PC-3 (cell line): ENCODE measurements at regions not wholly inside any gene's neighbourhood (a gene's known extent, or its start where the extent isn't known, plus 50 kb on each side); places are given as distances from the start of the nearest gene placed in this dataset.

Experiments used
- ATAC-seq: fragments of 200-7000 bp; cut with Tn5 transposase; 2 replicates; pipeline ENCODE4 v1.9.1; 2020; ENCODE audit warnings: mild to moderate bottlenecking, moderate library complexity
- BruUV-seq: library from RNA; stranded (reverse); fragments of 400-500 nt; replicated peaks from 2 replicates; lab custom pipeline; 2021; lab: Mats Ljungman, UMichigan
- CTCF ChIA-PET: fragments of 300-600 bp; sonication (Branson Sonifier 250); formaldehyde crosslinking; loops from one replicate; lab custom pipeline; 2022; ENCODE audit warnings: antibody characterized with exemption; lab: Charles Lee
- POLR2A ChIA-PET: fragments of 300-600 bp; sonication (Branson Sonifier 250); formaldehyde crosslinking; loops from one replicate; lab custom pipeline; 2022; ENCODE audit warnings: antibody characterized with exemption; ENCODE audit not compliant: unreplicated experiment; lab: Charles Lee
- DNase-seq: peaks from one replicate; pipeline ENCODE4 v3.0.0-alpha.2; 2015
- H2AFZ ChIP-seq: fragments of 300-600 bp; sonication (generic); 2 replicates; pipeline ENCODE4 v1.6.0; 2016; ENCODE audit warnings: antibody characterized with exemption, low read length
- H3F3A ChIP-seq: fragments of 300-600 bp; sonication (generic); one replicate; pipeline ENCODE4 v1.6.0; 2017; ENCODE audit warnings: antibody characterized with exemption, low read length, control low read depth, mild to moderate bottlenecking; ENCODE audit not compliant: unreplicated experiment
- H3K27ac ChIP-seq: fragments of 300-600 bp; sonication (generic); 2 replicates; pipeline ENCODE4 v1.5.1; 2016; ENCODE audit warnings: mild to moderate bottlenecking, low read length
- H3K27me3 ChIP-seq: fragments of 300-600 bp; sonication (generic); 2 replicates; pipeline ENCODE4 v1.6.1; 2016; ENCODE audit warnings: low read length, mixed read lengths
- H3K36me3 ChIP-seq: fragments of 300-600 bp; sonication (generic); 2 replicates; pipeline ENCODE4 v1.6.1; 2016; ENCODE audit warnings: low read depth, mixed run types, low read length, mixed read lengths
- H3K4me1 ChIP-seq: fragments of 300-600 bp; sonication (generic); 2 replicates; pipeline ENCODE4 v1.5.1; 2016; ENCODE audit warnings: low read length; ENCODE audit not compliant: insufficient read depth
- H3K4me2 ChIP-seq: fragments of 300-600 bp; sonication (generic); 2 replicates; pipeline ENCODE4 v1.6.0; 2016; ENCODE audit warnings: low read length
- H3K4me3 ChIP-seq: fragments of 300-600 bp; sonication (generic); 2 replicates; pipeline ENCODE4 v1.5.1; 2016; ENCODE audit warnings: mild to moderate bottlenecking, low read length, mixed read lengths
- H3K79me2 ChIP-seq: fragments of 300-600 bp; sonication (generic); 2 replicates; pipeline ENCODE4 v1.6.1; 2017; ENCODE audit warnings: low read length, mixed read lengths
- H3K9ac ChIP-seq: fragments of 300-600 bp; sonication (generic); 2 replicates; pipeline ENCODE4 v1.6.0; 2016; ENCODE audit warnings: mild to moderate bottlenecking, low read length
- H3K9me2 ChIP-seq: fragments of 300-600 bp; sonication (generic); replicated peaks from 2 replicates; pipeline ENCODE4 v1.6.1; 2016; ENCODE audit warnings: mixed run types, low read length, mixed read lengths
- H3K9me3 ChIP-seq: fragments of 300-600 bp; sonication (generic); 2 replicates; pipeline ENCODE4 v1.6.1; 2016; ENCODE audit warnings: low read length, mixed read lengths
- H4K20me1 ChIP-seq: fragments of 300-600 bp; sonication (generic); 2 replicates; pipeline ENCODE4 v1.6.1; 2016; ENCODE audit warnings: low read length, mixed read lengths
- EZH2 ChIP-seq: fragments of 300-600 bp; sonication (generic); IDR thresholded peaks from one replicate; pipeline ENCODE4 v1.6.1; 2017; ENCODE audit warnings: antibody characterized with exemption, mild to moderate bottlenecking, low read length; ENCODE audit not compliant: unreplicated experiment
- EZH2phosphoT487 ChIP-seq: fragments of 300-600 bp; sonication (generic); IDR thresholded peaks from 2 replicates; pipeline ENCODE4 v1.6.1; 2018; ENCODE audit warnings: mild to moderate bottlenecking, antibody characterized with exemption, low read length, borderline replicate concordance
- intact Hi-C: fragments of 100-400 bp; cut with micrococcal nuclease; formaldehyde crosslinking; loops from 2 replicates; pipeline ENCODE4 v1.9.0; 2023
- TF ChIP-seq, protein P1 (sequence below): fragments of 300-600 bp; sonication (generic); conservative IDR thresholded peaks from 2 replicates; pipeline ENCODE4 v1.5.1; 2017; ENCODE audit warnings: antibody characterized with exemption, low read depth, mild to moderate bottlenecking, low read length

DNA sequence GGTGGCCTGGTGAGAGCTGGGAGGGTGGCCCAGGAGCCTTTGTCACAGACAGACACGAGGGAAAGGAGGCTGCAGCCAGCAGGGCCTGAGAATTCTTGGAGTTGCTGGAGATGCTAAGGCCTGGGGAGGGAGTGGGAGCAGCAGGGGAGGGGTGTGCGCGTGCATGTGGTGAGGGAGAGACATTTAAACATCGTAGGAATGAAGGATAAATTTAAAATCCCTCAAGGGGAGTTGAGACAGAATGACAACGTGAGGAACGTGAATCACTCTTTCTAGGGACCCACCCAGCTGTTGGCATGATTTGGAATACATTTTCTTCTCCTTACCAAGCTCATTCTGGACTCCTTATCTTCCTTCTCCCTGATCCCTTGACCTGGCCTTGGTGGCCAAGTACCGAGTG is 73.3 kb upstream of the CACNA1E start:
- ATAC-seq = no peak
- no peak for DNase-seq
- H3K9me3 ChIP-seq = no peaks in the 10 kb centered on the region
- ChIA-PET CTCF (no interaction called here), POLR2A (no interaction called here)
- no peak overlapping the region for H3K4me3 ChIP-seq
- no peak overlapping the region for H3K9ac ChIP-seq
- no peak overlapping the region for H3K27ac ChIP-seq
- H3K27me3 ChIP-seq = no peaks in the 10 kb centered on the region
- H3K4me2 ChIP-seq = no peak overlapping the region
- no peaks in the 10 kb centered on the region for H3K9me2 ChIP-seq
- H3K36me3 ChIP-seq = no peaks in the 10 kb centered on the region
- no TSS peak for BruUV-seq
- TF ChIP-seq, protein P1, sequence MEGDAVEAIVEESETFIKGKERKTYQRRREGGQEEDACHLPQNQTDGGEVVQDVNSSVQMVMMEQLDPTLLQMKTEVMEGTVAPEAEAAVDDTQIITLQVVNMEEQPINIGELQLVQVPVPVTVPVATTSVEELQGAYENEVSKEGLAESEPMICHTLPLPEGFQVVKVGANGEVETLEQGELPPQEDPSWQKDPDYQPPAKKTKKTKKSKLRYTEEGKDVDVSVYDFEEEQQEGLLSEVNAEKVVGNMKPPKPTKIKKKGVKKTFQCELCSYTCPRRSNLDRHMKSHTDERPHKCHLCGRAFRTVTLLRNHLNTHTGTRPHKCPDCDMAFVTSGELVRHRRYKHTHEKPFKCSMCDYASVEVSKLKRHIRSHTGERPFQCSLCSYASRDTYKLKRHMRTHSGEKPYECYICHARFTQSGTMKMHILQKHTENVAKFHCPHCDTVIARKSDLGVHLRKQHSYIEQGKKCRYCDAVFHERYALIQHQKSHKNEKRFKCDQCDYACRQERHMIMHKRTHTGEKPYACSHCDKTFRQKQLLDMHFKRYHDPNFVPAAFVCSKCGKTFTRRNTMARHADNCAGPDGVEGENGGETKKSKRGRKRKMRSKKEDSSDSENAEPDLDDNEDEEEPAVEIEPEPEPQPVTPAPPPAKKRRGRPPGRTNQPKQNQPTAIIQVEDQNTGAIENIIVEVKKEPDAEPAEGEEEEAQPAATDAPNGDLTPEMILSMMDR = no peak
- TF ChIP-seq EZH2 = no peak
- TF ChIP-seq EZH2phosphoT487 = no peak
- H3F3A ChIP-seq = no peaks in the 10 kb centered on the region
- intact Hi-C loops = no loop called here
- H4K20me1 ChIP-seq = no peaks in the 10 kb centered on the region
- no peak overlapping the region for H2AFZ ChIP-seq
- no peaks in the 10 kb centered on the region for H3K79me2 ChIP-seq
- H3K4me1 ChIP-seq = no peaks in the 10 kb centered on the region

DNA sequence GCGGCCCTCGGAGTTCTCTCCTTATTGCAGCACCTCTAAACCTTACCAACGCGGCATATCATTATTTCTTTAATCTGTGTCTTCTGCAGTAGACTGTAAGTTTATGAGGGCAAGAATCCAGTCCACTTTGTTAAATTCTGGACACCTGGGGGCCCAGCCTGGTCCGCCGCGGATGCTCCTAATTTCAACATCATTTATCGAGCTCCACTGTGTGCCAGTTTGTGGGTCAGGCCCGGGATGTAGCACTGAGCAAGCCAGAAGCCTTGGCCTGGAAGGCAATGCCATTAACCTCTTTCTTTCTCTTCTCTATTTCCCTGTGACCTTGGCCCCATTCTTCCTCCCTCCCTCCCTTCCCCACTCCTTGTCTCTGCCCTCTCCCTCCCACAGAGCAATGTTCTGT is 70.6 kb upstream of the CACNA1E start:
- Histone ChIP-seq H4K20me1 (no peaks in the 10 kb centered on the region), H3K9ac (no peak overlapping the region), H3K27ac (no peak overlapping the region), H3K9me2 (no peaks in the 10 kb centered on the region), H3K4me3 (no peak overlapping the region), H3K4me1 (no peaks in the 10 kb centered on the region), H3K4me2 (no peak overlapping the region), H3K27me3 (no peaks in the 10 kb centered on the region), H3K79me2 (no peaks in the 10 kb centered on the region), H2AFZ (no peak overlapping the region), H3F3A (no peaks in the 10 kb centered on the region), H3K36me3 (no peaks in the 10 kb centered on the region), H3K9me3 (no peaks in the 10 kb centered on the region)
- no peak for DNase-seq
- ATAC-seq = no peak
- TF ChIP-seq EZH2phosphoT487 = no peak
- TF ChIP-seq, protein P1 = no peak
- TF ChIP-seq EZH2 = no peak
- POLR2A ChIA-PET = no interaction called here
- intact Hi-C loops = no loop called here
- no TSS peak for BruUV-seq
- CTCF ChIA-PET = no interaction called here

DNA sequence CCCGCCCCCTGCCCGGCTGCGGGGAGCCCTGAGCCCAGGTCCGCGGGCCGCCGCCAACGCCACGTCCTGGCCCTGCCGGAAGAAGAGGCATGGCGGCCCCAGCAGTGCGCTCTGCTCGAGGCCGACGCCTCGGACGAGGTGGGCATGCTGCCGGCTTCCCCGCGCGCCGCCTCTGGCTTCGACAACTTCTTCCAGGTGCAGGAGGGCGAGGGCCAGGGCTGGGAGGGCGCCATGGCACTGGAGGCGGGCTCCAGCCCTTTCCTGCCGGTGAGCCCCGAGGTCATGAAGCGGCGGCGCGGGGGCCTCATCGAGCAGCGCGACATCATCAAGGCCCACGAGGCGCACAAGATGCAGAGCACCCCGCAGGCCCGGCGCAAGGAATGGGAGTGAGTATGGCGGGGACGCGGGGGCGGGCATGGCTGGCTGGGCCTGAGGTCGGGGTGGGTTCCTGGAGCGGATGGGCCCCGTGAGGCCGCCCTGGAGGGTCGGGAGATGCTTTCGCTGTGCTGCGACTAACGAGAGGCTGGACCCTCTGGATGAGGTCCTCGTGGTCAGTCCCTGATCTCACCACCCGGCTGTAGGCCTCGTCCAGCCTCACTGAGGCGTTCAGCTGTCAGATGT is 70.0 kb upstream of the CACNA1E start:
- intact Hi-C loops = no loop called here
- TF ChIP-seq EZH2phosphoT487 = no peak
- TF ChIP-seq, protein P1 = no peak
- no peak for TF ChIP-seq EZH2
- Histone ChIP-seq H3K27ac (no peak overlapping the region), H2AFZ (no peak overlapping the region), H3K9me2 (no peaks in the 10 kb centered on the region), H3K4me3 (no peak overlapping the region), H4K20me1 (no peaks in the 10 kb centered on the region), H3K36me3 (no peaks in the 10 kb centered on the region), H3K79me2 (no peaks in the 10 kb centered on the region), H3K4me2 (no peak overlapping the region), H3K27me3 (no peaks in the 10 kb centered on the region), H3K9me3 (no peaks in the 10 kb centered on the region), H3F3A (no peaks in the 10 kb centered on the region), H3K9ac (no peak overlapping the region), H3K4me1 (no peaks in the 10 kb centered on the region)
- POLR2A ChIA-PET = no interaction called here
- DNase-seq = no peak
- ATAC-seq = no peak
- CTCF ChIA-PET = no interaction called here
- BruUV-seq = no TSS peak
